Stimulated activated CD4-positive, alpha-beta T cell treated with anti-CD3 and anti-CD28 coated beads, Interleukin-2, amount 100 ng/mL, for 48 hours (primary cell): ENCODE measurements at regions not wholly inside any gene's neighbourhood (a gene's known extent, or its start where the extent isn't known, plus 50 kb on each side); places are given as distances from the start of the nearest gene placed in this dataset.
"Not testable (repeated sequence)": the region's sequence is repeated elsewhere in the genome, so short reads cannot be mapped to it uniquely, and the experiment has no call there.

ENCODE experiments used
- DNase-seq, 2 donors: peaks; one replicate each; pipeline ENCODE4 v3.0.0-alpha.2; 2020

- no peak for DNase-seq
Observed at GRCh38 chr18:28519997-28520396, 343.1 kb upstream of the CDH2 start.

DNA sequence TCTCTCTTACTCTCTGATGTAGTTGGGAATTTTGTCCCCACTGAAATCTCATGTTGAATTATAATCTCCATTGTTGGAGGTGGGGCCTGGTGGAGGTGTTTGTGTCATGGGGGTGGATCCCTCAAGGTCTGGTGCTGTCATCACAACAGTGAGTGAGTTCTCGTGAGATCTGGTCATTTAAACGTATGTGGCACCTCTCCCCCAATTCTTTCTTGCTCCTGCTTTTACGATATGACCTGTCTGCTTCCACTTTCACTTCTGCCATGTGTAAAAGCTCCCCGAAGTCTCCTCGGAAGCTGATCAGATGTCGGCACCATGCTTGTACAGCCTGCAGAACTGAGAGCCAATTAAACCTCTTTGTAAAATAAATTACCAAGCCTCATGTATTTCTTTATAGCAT, 337.8 kb upstream of the CDH2 start:
- DNase-seq, result no peak

DNA sequence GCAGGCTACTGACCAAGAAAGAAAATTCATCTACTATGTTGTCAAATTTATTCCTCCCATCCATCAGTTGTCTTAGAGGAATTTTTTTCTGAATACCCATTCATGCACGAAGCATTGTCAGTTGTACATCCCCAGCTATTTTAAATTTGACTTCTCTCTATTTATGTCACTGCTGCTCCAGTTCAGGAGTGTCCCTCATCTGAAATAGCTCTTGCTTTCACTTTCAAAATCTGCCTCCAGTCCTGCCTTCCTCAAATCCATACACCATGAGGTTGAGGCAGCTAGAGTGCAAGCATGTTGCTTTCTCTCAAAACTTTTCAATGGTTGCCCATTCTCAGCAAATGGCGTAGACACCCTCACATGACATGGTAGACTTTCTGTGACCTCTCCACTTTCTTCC, 335.4 kb upstream of the CDH2 start:
- no peak for DNase-seq

DNA sequence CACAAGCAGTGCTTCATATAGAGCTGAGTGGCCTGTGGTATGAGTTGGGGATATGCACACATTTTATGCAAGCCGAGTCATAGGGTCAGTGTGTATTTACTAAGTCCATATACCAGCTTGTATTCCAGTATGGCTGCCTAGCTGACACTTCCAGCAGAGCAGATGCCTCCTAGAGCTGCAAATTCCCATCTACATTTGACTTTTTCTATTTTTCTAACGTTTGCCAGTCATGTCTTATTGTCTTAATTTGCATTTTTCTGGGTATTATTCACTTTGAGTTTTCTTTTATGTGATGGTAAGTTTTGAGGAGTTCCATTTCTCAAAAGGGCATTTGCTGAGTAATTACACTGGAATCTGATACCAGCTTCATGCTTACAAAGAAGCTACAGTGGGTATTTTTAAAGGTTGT, 334.5 kb upstream of the CDH2 start:
- no peak for DNase-seq

DNA sequence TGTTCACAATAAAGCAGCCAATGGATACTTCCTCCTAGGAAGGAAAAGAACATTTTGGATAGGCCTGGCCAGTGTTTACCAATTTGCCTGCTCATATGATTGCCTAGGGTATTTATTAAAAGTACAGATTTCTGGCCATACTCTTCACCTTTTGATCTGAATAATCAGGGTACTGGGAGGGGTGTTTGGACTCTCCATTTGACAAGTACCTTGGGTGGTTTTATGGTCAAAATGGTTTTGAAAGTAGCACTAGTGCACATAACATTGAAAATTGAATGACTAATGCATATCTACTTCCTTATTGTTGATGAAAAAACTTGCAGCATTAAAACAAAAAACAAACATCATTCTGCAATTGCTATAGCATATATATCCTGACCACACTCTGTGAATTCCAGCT, 333.3 kb upstream of the CDH2 start:
- no peak for DNase-seq

DNA sequence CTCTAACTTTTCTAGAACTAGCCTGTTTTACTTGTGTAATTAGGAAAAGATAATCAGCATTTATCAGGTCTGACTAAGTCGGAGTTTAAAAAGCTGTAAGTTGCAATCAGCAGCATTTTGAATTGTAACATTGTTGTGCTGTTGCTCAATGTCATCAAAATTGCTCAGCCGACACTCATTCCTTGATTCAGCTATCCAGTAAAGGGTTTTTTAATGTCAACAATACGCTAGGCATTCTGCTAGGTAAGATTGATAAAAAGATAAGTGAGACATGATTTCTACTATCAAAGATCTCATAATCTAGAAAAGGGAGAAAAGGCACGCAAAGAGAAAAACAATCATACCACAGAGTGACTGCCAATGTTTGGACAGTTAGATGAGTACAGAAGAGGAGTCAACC, 327.1 kb upstream of the CDH2 start:
- no peak for DNase-seq

GRCh38 chr18:28494151-28494550, 317.2 kb upstream of the CDH2 start:
- DNase-seq, result no peak

DNA sequence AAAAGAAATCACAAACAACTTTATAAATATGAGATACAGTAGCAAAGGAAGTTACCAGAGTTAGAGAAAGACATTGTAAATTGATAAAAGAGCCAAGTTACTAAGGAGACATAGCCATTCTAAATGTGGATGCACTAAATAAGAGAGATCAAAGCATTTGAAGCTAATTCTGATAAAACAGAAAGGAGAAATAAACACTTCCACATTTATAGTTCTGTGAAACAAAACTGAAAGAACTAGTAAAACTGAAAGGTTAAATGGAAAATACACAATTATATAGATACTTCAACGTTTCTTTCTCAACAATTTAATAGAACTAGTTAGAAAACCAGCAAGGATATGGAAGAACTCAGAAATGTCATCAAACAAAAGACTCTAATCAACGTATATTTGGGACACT, 309.0 kb upstream of the CDH2 start:
- no peak for DNase-seq

GRCh38 chr18:28485210-28485801, 308.4 kb upstream of the CDH2 start:
- DNase-seq, result no peak

- no peak for DNase-seq
Observed at GRCh38 chr18:28478531-28478930, 301.6 kb upstream of the CDH2 start.

DNA sequence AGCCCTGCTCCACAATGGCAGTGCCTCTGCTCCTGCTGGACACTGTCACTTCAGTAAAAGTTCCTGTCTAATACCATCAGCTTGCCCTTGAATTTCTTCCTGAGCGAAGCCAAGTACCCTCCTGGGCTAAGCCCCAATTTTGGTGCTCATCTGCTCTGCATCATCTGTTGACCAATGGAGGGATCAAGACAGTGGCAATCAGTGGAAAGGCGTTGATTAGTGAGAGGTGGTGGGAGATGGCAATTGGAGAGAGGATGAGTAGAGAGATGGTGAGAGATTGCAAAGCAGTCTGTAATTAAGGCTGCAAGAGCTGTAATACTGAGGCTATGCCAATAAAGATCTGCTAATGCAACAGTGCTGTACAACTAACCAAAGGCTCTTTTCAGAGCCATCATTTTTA, 299.4 kb upstream of the CDH2 start:
- DNase-seq, result no peak

DNA sequence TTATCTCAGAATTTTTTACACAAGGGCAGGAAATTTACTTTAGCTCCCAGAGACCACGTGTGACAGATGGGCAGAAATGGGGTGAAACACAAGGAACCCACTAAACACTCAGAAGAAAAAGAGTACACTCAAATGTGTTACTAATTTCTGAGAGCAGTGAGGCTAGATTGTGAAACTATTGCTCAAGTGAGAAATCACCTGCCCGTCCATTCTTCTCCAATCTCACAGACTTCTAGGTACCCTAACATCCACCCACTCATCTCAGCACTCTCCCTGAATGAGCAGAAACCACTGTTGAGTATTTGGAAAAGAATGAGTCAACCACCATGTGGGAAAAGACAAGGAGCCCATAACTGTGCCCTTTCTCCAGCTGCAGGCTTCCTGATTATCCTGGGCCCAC, 293.0 kb upstream of the CDH2 start:
- no peak for DNase-seq

GRCh38 chr18:28468901-28469300, 292.0 kb upstream of the CDH2 start:
- no peak for DNase-seq

GRCh38 chr18:28466204-28466603, 289.3 kb upstream of the CDH2 start:
- DNase-seq, result no peak

DNA sequence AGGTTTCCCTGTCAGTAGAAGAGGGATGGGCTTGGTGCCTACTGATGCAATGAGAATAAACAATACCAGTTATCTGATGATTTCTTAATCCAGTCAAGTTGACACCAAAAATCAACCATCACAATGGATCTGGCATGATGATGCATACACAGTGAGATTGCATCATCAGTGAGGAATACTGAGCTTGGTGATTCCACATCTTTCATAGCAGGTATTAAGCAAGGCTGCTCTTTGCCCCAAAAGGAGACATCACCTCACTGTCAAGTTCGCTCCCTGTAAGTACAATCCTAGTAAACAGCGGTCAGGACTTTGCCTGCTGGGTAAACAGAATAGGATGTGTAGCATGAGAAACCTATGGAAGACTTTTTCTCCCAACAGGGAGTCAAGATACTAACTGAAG, 282.7 kb upstream of the CDH2 start:
- DNase-seq, result no peak

DNA sequence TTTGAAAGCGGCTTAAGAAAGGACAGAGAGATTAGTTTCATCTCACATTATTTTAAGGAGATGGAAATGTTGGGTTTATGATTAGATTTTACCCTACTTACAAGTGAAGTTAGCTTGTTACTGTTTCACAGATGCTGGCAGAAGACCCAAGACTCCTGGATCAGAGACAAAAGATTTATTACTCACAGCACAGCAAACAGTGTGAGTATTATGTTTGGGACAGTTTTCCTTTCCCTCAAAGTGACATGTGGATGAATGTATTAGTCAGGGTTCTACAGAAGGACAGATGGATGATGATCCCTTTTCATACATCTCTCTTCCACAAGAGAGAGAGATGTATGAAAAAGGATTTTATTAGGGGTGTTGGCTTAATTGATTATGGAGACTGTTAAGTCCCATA, 281.8 kb upstream of the CDH2 start:
- DNase-seq, result no peak

- no peak for DNase-seq
Observed at GRCh38 chr18:28457784-28458183, 280.9 kb upstream of the CDH2 start.

- no peak for DNase-seq
Observed at GRCh38 chr18:28455971-28456370, 279.0 kb upstream of the CDH2 start.

GRCh38 chr18:28439870-28440269, 262.9 kb upstream of the CDH2 start:
- DNase-seq, result no peak

DNA sequence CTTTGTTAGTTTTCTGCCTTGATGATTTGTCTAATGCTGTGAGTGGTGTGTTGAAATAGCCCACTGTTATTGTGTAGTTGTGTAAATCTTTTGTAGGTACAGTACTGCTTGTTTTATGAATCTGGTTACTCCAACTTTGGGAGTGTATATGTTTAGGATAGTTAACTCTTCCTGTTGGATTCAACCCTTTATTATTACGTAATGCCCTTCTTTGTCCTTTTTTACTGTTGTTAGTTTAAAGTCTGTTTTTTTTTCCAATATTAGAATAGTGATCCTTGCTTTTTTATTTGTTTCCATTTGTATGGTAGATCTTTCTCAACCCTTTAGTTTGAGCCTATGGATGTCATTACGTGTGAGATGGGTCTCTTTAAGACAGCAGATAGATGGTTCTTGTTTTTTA, 261.5 kb upstream of the CDH2 start:
- DNase-seq, result no peak

DNA sequence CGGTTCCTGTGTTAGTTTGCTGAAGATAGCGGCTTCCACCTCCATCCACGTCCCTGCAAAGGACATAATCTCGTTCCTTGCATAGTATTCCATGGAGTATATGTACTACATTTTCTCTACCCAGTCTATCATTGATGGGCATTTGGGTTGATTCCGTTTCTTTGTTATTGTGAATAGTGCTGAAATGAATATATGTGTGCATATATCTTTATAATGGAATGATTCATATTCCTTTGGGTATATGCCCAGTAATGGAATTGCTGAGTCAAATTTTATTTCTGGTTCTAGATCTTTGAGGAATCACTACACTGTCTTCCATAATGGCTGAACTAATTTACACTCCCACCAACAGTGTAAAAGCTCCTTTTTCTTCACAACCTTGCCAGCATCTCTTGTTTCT, 255.4 kb upstream of the CDH2 start:
- no peak for DNase-seq

DNA sequence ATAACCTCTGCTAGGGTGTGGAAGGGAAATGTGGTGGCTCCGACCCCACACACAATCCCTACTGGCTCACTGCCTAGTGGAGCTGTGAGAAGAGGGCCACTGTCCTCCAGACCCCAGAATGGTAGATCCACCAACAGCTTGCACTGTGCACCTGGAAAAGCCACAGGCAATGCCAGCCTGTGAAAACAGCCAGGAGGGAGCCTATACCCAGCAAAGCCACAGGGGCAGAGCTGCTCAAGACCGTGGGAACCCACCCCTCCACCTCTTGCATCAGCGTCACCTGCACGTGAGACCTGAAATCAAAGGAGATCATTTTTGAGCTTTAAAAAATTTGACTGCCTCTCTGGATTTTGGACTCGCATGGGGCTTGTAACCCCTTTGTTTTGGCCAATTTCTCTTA, 249.0 kb upstream of the CDH2 start:
- no peak for DNase-seq

DNA sequence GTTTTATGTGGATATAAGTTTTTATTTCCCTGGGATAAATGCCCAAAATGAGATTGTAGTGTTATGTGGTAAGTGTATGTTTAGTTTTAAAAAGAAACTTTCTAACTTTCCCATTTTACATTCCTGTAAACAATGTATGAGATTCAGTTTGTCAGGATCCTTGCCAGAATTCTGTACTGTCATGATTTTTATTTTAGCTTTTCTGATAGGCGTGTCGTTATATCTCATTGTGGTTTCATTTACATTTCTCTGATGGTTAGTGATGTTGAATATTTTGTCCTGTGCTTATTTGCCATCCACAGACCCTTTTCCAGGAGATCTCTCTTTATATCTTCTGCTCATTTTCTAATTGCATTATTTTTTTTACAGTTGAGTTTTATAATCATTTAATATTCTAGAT, 245.6 kb upstream of the CDH2 start:
- no peak for DNase-seq

- not testable (repeated sequence) for DNase-seq
Observed at GRCh38 chr18:28421950-28422349, 245.0 kb upstream of the CDH2 start.

DNA sequence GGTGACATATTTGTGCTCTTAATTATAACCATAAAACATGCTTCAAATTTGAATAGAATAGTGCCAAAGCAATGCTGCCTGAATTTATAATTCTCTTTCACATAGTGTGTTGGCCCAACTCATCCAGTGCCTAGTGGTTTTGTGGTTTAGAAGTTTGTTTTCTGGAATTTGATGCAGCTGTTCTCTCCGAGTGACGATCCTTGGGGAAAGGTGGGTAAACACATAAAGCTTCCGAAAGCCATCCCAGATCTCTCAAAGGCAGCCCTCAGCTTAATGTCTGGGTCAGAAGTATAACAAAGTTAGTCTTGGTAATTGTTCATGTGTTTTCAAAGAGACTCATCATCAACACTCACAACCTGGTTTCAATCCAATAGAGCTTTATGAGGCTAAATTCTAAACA, 235.6 kb upstream of the CDH2 start:
- DNase-seq, result no peak

GRCh38 chr18:28411806-28412205, 234.9 kb upstream of the CDH2 start:
- DNase-seq, result no peak
